K562 (cell line): ENCODE measurements at regions not wholly inside any gene's neighbourhood (a gene's known extent, or its start where the extent isn't known, plus 50 kb on each side); places are given as distances from the start of the nearest gene placed in this dataset.

ENCODE experiments used
- EP300 ChIP-seq: IDR thresholded peaks from 2 replicates; pipeline ENCODE4 v1.6.1; 2012; ENCODE audit warnings: low read length, improper control_type of control experiment
- MYNN ChIP-seq, 2 experiments: sonication (generic); formaldehyde crosslinking in 1 of 2; IDR thresholded peaks; 2 replicates each; pipeline versions ENCODE4 v1.5.0 to v1.6.1; 2016 to 2020; ENCODE audit warnings: antibody characterized with exemption in 1 of 2, missing genetic modification reagents in 1 of 2
- NR3C1 ChIP-seq: sonication (generic); formaldehyde crosslinking; IDR thresholded peaks from 2 replicates; pipeline ENCODE4 v1.8.1; 2022; ENCODE audit warnings: missing genetic modification reagents
- PPARD ChIP-seq: fragments of 250-450 bp; sonication (Bioruptor Pico); IDR thresholded peaks from 2 replicates; pipeline ENCODE4 v1.8.0; 2022; ENCODE audit warnings: inconsistent platforms, mild to moderate bottlenecking, moderate library complexity
- TF ChIP-seq, protein P1 (sequence below), 3 experiments: IDR thresholded peaks in 2 of 3; conservative IDR thresholded peaks in 1 of 3; 2 replicates each; pipeline ENCODE4 v1.5.1; 2011 to 2012; ENCODE audit warnings: low read length in 3 of 3, mild to moderate bottlenecking in 3 of 3, control low read depth in 2 of 3, improper control_type of control experiment in 1 of 3, inconsistent platforms in 1 of 3, low read depth in 1 of 3, mixed read lengths in 1 of 3, moderate library complexity in 1 of 3; ENCODE audit not compliant: insufficient read depth in 2 of 3

DNA sequence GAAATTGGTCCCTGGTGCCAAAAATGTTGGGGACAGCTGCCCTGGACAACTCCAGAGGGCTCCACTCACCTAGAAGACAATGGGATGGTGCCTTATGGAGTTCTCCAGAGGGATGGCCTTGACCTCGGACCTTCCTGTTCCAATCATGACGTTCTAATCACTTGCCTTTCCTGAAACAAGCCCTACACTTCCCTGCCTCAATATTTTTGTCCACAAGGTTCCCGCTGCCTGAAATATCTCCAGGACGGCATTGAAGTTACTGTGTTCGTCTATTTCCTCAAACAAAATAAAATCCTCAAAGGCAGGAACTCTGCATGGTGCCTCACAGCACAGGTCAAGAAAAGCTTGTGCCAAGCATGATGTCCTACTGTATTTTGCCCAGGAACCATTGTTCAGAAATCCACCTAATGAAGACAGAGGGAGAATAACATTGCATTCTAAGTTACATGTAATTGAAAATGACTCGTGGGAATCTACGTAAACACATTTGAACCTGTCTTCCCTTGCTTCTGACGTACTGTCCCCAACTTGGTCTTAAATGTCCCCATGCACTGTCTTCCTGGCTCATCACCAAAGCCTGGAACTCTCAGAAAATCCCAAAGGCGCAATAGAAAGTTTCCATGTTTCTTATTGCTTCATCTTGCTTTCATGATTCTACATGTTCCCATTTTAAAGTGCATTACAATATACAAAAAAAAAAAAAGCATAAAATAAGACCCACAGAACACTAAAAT, 342.3 kb upstream of the NRP1 start:
- no peak for TF ChIP-seq PPARD (CRISPR knock-in tag)
- no peak for TF ChIP-seq EP300
- TF ChIP-seq, protein P1, sequence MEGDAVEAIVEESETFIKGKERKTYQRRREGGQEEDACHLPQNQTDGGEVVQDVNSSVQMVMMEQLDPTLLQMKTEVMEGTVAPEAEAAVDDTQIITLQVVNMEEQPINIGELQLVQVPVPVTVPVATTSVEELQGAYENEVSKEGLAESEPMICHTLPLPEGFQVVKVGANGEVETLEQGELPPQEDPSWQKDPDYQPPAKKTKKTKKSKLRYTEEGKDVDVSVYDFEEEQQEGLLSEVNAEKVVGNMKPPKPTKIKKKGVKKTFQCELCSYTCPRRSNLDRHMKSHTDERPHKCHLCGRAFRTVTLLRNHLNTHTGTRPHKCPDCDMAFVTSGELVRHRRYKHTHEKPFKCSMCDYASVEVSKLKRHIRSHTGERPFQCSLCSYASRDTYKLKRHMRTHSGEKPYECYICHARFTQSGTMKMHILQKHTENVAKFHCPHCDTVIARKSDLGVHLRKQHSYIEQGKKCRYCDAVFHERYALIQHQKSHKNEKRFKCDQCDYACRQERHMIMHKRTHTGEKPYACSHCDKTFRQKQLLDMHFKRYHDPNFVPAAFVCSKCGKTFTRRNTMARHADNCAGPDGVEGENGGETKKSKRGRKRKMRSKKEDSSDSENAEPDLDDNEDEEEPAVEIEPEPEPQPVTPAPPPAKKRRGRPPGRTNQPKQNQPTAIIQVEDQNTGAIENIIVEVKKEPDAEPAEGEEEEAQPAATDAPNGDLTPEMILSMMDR (IDR thresholded peaks at IDR 0.05 in 2 of 3, conservative IDR thresholded peaks at IDR 0.05 in 1 of 3; ENCODE audit: insufficient read depth in 2 of 3, low read depth in 1 of 3, low read length in 3 of 3), result no peak
- no peak for TF ChIP-seq NR3C1 (CRISPR knock-in tag)
- no peak for TF ChIP-seq MYNN (IDR thresholded peaks at IDR 0.05)
- TF ChIP-seq MYNN (CRISPR knock-in tag; IDR thresholded peaks at IDR 0.05), result no peak
